DMS153 treated with DMSO at 0.1 percent for 48 hours (cell line): ENCODE measurements at regions not wholly inside any gene's neighbourhood (a gene's known extent, or its start where the extent isn't known, plus 50 kb on each side); places are given as distances from the start of the nearest gene placed in this dataset.
"Not testable (repeated sequence)": the region's sequence is repeated elsewhere in the genome, so short reads cannot be mapped to it uniquely, and the experiment has no call there.

Source experiments
- DNase-seq: peaks from one replicate; lab custom pipeline; 2025; ENCODE audit not compliant: unreplicated experiment; lab: John Stamatoyannopoulos, UW

GRCh38 chrX:7640392-7640791 is 202.6 kb upstream of the VCX start:
- DNase-seq, result no peak

GRCh38 chrX:7638078-7638710 is 204.8 kb upstream of the VCX start:
- DNase-seq, result no peak

GRCh38 chrX:7637066-7637465 is 205.9 kb upstream of the VCX start:
- DNase-seq, result no peak

- no peak for DNase-seq
Observed at GRCh38 chrX:7635604-7636003, 207.4 kb upstream of the VCX start.

- no peak for DNase-seq
Observed at GRCh38 chrX:7620560-7620959, 222.4 kb upstream of the VCX start.

- DNase-seq, result no peak
Observed at GRCh38 chrX:7617994-7618393, 225.0 kb upstream of the VCX start.

GRCh38 chrX:7614616-7615015 is 228.4 kb upstream of the VCX start:
- peak; percentile 90 for DNase-seq

GRCh38 chrX:7608625-7609024 is 234.3 kb upstream of the VCX start:
- DNase-seq, result not testable (repeated sequence)

- DNase-seq, result peak; percentile 50
Observed at GRCh38 chrX:7606039-7606652, 236.8 kb upstream of the VCX start.

GRCh38 chrX:7603387-7603786 is 239.6 kb upstream of the VCX start:
- no peak for DNase-seq

GRCh38 chrX:7596822-7597221 is 246.1 kb upstream of the VCX start:
- DNase-seq, result no peak

GRCh38 chrX:7593370-7593769 is 249.6 kb upstream of the VCX start:
- DNase-seq, result not testable (repeated sequence)

GRCh38 chrX:7586126-7586525 is 256.8 kb upstream of the VCX start:
- DNase-seq, result no peak

GRCh38 chrX:7582191-7582590 is 260.8 kb upstream of the VCX start:
- DNase-seq, result peak; percentile 34

- DNase-seq, result no peak
Observed at GRCh38 chrX:7580127-7580526, 262.8 kb upstream of the VCX start.

- DNase-seq, result no peak
Observed at GRCh38 chrX:7574325-7574724, 268.6 kb upstream of the VCX start.

- DNase-seq, result no peak
Observed at GRCh38 chrX:7570432-7571029, 272.4 kb upstream of the VCX start.

- no peak for DNase-seq
Observed at GRCh38 chrX:7568597-7568996, 274.4 kb upstream of the VCX start.

GRCh38 chrX:7568130-7568529 is 274.8 kb upstream of the VCX start:
- DNase-seq, result no peak

- DNase-seq, result no peak
Observed at GRCh38 chrX:7552760-7553159, 290.2 kb upstream of the VCX start.

GRCh38 chrX:7546551-7547080 is 296.4 kb upstream of the VCX start:
- no peak for DNase-seq

GRCh38 chrX:7545564-7545963 is 297.4 kb upstream of the VCX start:
- DNase-seq, result no peak
